Neural progenitor cell (in vitro differentiated cells): ENCODE measurements at regions not wholly inside any gene's neighbourhood (a gene's known extent, or its start where the extent isn't known, plus 50 kb on each side); places are given as distances from the start of the nearest gene placed in this dataset.

Experiments
- CTCF ChIP-seq: fragments of 200-600 bp; sonication (generic); IDR thresholded peaks from 2 replicates; pipeline ENCODE4 v1.5.1; 2017; ENCODE audit warnings: antibody characterized with exemption, mild to moderate bottlenecking
- EZH2 ChIP-seq: fragments of 200-600 bp; sonication (generic); IDR thresholded peaks from 2 replicates; pipeline ENCODE4 v1.6.1; 2017; ENCODE audit warnings: antibody characterized with exemption, mild to moderate bottlenecking, moderate library complexity
- EZH2phosphoT487 ChIP-seq: fragments of 200-600 bp; sonication (generic); IDR thresholded peaks from 2 replicates; pipeline ENCODE4 v1.6.1; 2017; ENCODE audit warnings: antibody characterized with exemption

- no peak for TF ChIP-seq CTCF
- TF ChIP-seq EZH2, result no peak
- TF ChIP-seq EZH2phosphoT487, result no peak
These were observed 255.4 kb upstream of the TTC29 start for GRCh38 chr4:147201016-147201415.
